ENCODE measurements at regions not wholly inside any gene's neighbourhood (a gene's known extent, or its start where the extent isn't known, plus 50 kb on each side); places are given as distances from the start of the nearest gene placed in this dataset.

DNA sequence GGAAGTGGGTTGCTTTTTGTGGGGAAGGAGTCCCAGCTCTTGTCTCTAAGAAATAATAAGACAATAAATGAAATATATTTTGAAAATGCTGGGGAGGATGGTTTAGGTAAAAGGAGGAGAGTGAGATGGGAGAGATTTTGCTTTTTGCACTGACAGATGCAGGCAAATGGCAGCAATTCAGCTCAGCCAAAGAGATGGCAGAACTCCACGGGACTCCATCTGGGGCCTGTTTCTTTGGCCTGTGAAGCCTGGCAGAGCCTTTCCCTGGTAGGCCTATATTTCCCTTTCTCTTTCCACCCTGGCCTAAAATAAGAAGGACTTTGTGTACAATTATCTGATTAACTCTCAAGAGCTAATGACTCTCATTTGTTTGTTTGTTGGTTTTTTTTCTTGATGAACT, 1525.1 kb downstream of the CDH11 start:
- DNase-seq (ENCODE audit: low read depth): no peak
- no peak overlapping the region for H3K4me3 ChIP-seq (ENCODE audit: low read depth, low read length)
- TF ChIP-seq MYC (IDR thresholded peaks at IDR 0.05; ENCODE audit: low read depth, low read length): no peak
- TF ChIP-seq, protein P1, sequence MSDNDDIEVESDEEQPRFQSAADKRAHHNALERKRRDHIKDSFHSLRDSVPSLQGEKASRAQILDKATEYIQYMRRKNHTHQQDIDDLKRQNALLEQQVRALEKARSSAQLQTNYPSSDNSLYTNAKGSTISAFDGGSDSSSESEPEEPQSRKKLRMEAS (IDR thresholded peaks at IDR 0.05; ENCODE audit: low read depth, low read length): no peak
- TF ChIP-seq, protein P2, sequence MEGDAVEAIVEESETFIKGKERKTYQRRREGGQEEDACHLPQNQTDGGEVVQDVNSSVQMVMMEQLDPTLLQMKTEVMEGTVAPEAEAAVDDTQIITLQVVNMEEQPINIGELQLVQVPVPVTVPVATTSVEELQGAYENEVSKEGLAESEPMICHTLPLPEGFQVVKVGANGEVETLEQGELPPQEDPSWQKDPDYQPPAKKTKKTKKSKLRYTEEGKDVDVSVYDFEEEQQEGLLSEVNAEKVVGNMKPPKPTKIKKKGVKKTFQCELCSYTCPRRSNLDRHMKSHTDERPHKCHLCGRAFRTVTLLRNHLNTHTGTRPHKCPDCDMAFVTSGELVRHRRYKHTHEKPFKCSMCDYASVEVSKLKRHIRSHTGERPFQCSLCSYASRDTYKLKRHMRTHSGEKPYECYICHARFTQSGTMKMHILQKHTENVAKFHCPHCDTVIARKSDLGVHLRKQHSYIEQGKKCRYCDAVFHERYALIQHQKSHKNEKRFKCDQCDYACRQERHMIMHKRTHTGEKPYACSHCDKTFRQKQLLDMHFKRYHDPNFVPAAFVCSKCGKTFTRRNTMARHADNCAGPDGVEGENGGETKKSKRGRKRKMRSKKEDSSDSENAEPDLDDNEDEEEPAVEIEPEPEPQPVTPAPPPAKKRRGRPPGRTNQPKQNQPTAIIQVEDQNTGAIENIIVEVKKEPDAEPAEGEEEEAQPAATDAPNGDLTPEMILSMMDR (IDR thresholded peaks at IDR 0.05; ENCODE audit: low read depth, low read length): no peak

DNA sequence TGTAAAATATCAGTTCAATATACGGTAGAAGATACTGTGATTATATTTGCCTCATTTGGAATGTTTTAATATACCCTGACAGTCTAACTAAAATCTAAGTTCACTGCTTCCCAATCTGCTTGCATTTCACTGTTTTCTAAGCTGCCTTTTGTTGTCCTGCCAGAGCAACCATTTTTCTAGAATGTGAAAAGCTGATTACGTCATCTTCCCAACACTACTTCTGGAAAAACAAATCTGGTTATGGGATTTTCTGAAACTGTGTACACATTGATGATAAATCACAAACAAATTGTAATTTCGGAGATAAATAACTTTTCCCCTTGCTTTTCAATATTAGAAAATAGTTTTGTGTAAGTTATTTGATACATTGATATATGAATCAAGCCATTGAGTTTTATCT, 1529.0 kb downstream of the CDH11 start:
- no peak for DNase-seq (ENCODE audit: low read depth)
- H3K4me3 ChIP-seq (ENCODE audit: low read depth, low read length): no peak overlapping the region
- TF ChIP-seq MYC (IDR thresholded peaks at IDR 0.05; ENCODE audit: low read depth, low read length) (no peak), POLR2A (IDR thresholded peaks at IDR 0.05; ENCODE audit: extremely low read depth, insufficient read length) (no peak)
- TF ChIP-seq, protein P1 (IDR thresholded peaks at IDR 0.05; ENCODE audit: low read depth, low read length): no peak
- TF ChIP-seq, protein P2 (IDR thresholded peaks at IDR 0.05; ENCODE audit: low read depth, low read length): no peak

DNA sequence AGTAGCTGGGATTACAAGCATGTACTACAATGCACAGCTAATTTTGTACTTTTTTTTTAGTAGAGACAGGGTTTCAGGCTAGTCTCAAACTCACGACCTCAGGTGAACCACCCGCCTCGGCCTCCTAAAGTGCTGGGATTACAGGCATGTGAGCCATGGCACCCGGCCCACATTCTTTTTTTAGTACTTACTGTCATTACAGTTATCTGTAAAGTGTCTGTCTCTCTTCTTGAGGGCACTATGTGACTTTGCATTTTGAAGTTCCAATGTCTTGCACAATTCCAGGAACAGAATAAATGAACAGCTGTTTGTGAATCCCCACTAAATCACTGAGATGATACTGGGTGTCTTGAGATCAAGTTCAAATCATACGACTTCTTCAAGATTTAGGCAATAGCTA, 1540.3 kb downstream of the CDH11 start:
- no peak for DNase-seq (ENCODE audit: low read depth)
- TF ChIP-seq POLR2A (IDR thresholded peaks at IDR 0.05; ENCODE audit: extremely low read depth, insufficient read length): no peak
- no peak for TF ChIP-seq MYC (IDR thresholded peaks at IDR 0.05; ENCODE audit: low read depth, low read length)
- TF ChIP-seq, protein P1 (IDR thresholded peaks at IDR 0.05; ENCODE audit: low read depth, low read length): no peak
- TF ChIP-seq, protein P2 (IDR thresholded peaks at IDR 0.05; ENCODE audit: low read depth, low read length): no peak
- no peak overlapping the region for H3K4me3 ChIP-seq (ENCODE audit: low read depth, low read length)

DNA sequence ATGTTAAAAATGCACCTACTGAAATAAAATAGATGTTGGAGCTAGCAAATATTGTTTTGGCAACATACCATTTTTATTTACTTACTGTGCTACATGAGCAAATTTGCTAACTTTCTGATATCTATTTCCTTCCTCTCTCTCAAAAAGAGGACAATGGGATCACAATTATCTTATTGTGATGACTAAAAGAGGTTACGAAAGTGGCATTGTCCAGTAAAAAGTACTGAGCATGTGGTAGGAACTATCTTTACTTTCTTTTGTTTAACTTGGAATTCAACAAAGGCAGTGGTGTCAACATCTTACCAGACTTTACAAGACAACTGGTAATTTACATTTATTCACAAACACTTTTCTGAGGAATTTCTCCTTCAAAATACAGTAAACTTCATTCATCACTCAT, 1542.6 kb upstream of the CDH8 start:
- DNase-seq (ENCODE audit: low read depth): no peak
- TF ChIP-seq POLR2A (IDR thresholded peaks at IDR 0.05; ENCODE audit: extremely low read depth, insufficient read length): no peak
- H3K4me3 ChIP-seq (ENCODE audit: low read depth, low read length): no peak overlapping the region

DNA sequence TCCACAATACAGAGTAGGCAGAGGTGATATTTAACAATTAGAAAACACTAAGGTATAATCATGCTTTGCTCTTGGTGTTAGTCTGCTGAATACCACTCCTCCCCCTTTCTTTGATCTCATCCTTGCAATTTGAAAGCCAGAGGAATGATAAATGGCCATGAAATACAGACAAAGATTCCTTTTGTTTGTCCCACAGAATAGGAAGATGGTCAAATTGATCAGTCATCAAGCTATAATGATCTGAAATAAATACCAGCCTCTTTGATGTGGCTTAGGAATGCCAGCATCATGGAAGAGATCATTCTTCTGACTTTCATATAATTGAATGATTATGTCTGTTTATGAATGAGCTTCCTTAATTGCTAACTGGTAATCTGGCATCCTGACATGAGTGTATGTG, 1541.7 kb upstream of the CDH8 start:
- TF ChIP-seq, protein P1 (IDR thresholded peaks at IDR 0.05; ENCODE audit: low read depth, low read length): no peak
- TF ChIP-seq MYC (IDR thresholded peaks at IDR 0.05; ENCODE audit: low read depth, low read length) (no peak), POLR2A (IDR thresholded peaks at IDR 0.05; ENCODE audit: extremely low read depth, insufficient read length) (no peak)
- TF ChIP-seq, protein P2 (IDR thresholded peaks at IDR 0.05; ENCODE audit: low read depth, low read length): no peak
- no peak overlapping the region for H3K4me3 ChIP-seq (ENCODE audit: low read depth, low read length)
- no peak for DNase-seq (ENCODE audit: low read depth)

DNA sequence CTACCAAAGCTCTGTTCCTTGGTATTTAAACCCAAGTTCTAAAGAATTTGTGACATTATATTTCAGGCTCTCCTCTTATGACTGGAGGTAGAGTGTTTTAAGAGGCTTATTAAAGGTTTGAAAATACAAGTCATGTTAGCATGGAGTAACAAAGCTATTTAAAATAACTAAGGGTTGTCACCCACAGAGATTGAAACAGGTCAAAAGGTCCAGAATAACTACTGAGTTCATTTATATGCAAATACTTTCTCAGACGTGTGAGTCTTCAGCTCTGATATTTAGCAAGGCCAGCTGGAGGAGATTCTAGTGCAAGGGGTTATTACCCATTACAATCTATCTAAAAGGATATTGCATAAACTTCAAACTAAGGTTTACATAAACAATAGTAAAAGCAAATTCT, 1538.8 kb upstream of the CDH8 start:
- no peak for TF ChIP-seq MYC (IDR thresholded peaks at IDR 0.05; ENCODE audit: low read depth, low read length)
- TF ChIP-seq, protein P1 (IDR thresholded peaks at IDR 0.05; ENCODE audit: low read depth, low read length): no peak
- TF ChIP-seq, protein P2 (IDR thresholded peaks at IDR 0.05; ENCODE audit: low read depth, low read length): no peak
- no peak for TF ChIP-seq POLR2A (IDR thresholded peaks at IDR 0.05; ENCODE audit: extremely low read depth, insufficient read length)
- no peak overlapping the region for H3K4me3 ChIP-seq (ENCODE audit: low read depth, low read length)
- DNase-seq (ENCODE audit: low read depth): no peak
